HepG2 (cell line): ENCODE measurements at regions not wholly inside any gene's neighbourhood (a gene's known extent, or its start where the extent isn't known, plus 50 kb on each side); places are given as distances from the start of the nearest gene placed in this dataset.

ENCODE experiments used
- ATAC-seq: fragments of 200-7000 bp; cut with Tn5 transposase; 3 replicates; pipeline ENCODE4 v1.9.1; 2020; ENCODE audit warnings: mild to moderate bottlenecking, moderate library complexity
- BruUV-seq: library from RNA; stranded (reverse); fragments of 400-500 nt; replicated peaks from 2 replicates; lab custom pipeline; 2021; lab: Mats Ljungman, UMichigan
- CTCF ChIA-PET: fragments of 300-600 bp; formaldehyde crosslinking; extraction: SDS; loops from one replicate; lab custom pipeline; 2021; ENCODE audit warnings: low total read pairs, inconsistent platforms, low intra/inter-chr PET ratio; lab: Yijun Ruan, JAX
- POLR2A ChIA-PET: fragments of 350-600 bp; sonication (Branson Sonifier 250); formaldehyde crosslinking; loops from one replicate; lab custom pipeline; 2020; ENCODE audit warnings: antibody characterized with exemption, inconsistent platforms; lab: Yijun Ruan, JAX
- DNase-seq: peaks from one replicate; pipeline ENCODE4 v3.0.0-alpha.2; 2015; ENCODE audit warnings: low spot score
- FAIRE-seq: peaks from 3 replicates; lab custom pipeline; 2011; peaks lifted over from hg19 to GRCh38; lab: Jason Lieb, UNC
- H2AFZ ChIP-seq: one replicate; pipeline ENCODE4 v1.6.1; 2011; ENCODE audit warnings: low read length, inconsistent platforms
- H3K27ac ChIP-seq: fragments of 300-600 bp; 3 replicates; pipeline ENCODE4 v1.8.0; 2011; ENCODE audit warnings: mixed run types, mild to moderate bottlenecking, mixed read lengths, low read length, inconsistent platforms; ENCODE audit not compliant: insufficient read depth; ENCODE audit errors: extremely low read length
- H3K27me3 ChIP-seq, 2 experiments: fragments of 200-600 bp in 1 of 2; 2 replicates in 1 of 2; 3 replicates in 1 of 2; pipeline versions ENCODE4 v1.6.0 to v1.8.0; 2011; ENCODE audit warnings: low read length in 2 of 2, mild to moderate bottlenecking in 2 of 2, moderate library complexity in 2 of 2, inconsistent platforms in 1 of 2; ENCODE audit not compliant: insufficient read depth in 2 of 2, control insufficient read depth in 1 of 2
- H3K36me3 ChIP-seq, 2 experiments: fragments of 200-600 bp in 1 of 2; replicated peaks in 1 of 2; 2 replicates in 1 of 2; 3 replicates in 1 of 2; pipeline versions ENCODE4 v1.5.1 to v1.8.0; 2011; ENCODE audit warnings: low read length in 2 of 2, inconsistent platforms in 1 of 2; ENCODE audit not compliant: insufficient read depth in 2 of 2, control insufficient read depth in 1 of 2
- H3K4me1 ChIP-seq: 2 replicates; pipeline ENCODE4 v1.5.1; 2012; ENCODE audit warnings: low read length, inconsistent platforms; ENCODE audit not compliant: insufficient read depth
- H3K4me2 ChIP-seq: 2 replicates; pipeline ENCODE4 v1.6.0; 2011; ENCODE audit warnings: low read depth, low read length, inconsistent platforms
- H3K4me3 ChIP-seq, 3 experiments: fragments of 200-600 bp in 1 of 3; sonication (generic), shearing (Covaris generic) in 1 of 3; replicated peaks in 1 of 3; 2 replicates each; pipeline ENCODE4 v1.5.1; 2011 to 2016; ENCODE audit warnings: low read length in 3 of 3, inconsistent platforms in 2 of 3, low read depth in 2 of 3, mild to moderate bottlenecking in 2 of 3, control low read depth in 1 of 3, mixed read lengths in 1 of 3; ENCODE audit not compliant: insufficient read depth in 1 of 3
- H3K79me2 ChIP-seq: one replicate; pipeline ENCODE4 v1.6.1; 2011; ENCODE audit warnings: low read length, inconsistent platforms; ENCODE audit not compliant: insufficient read depth
- H3K9ac ChIP-seq: 2 replicates; pipeline ENCODE4 v1.6.0; 2011; ENCODE audit warnings: mild to moderate bottlenecking, low read depth, low read length, inconsistent platforms; ENCODE audit not compliant: insufficient read depth
- H3K9me3 ChIP-seq: 2 replicates; pipeline ENCODE4 v1.5.1; 2012; ENCODE audit warnings: mild to moderate bottlenecking, low read length
- H4K20me1 ChIP-seq: 2 replicates; pipeline ENCODE4 v1.6.0; 2011; ENCODE audit warnings: inconsistent platforms, mild to moderate bottlenecking, low read length, moderate library complexity; ENCODE audit not compliant: insufficient read depth
- ARNT ChIP-seq: fragments of 450-650 bp; IDR thresholded peaks from 2 replicates; pipeline ENCODE4 v1.6.1; 2017
- BHLHE40 ChIP-seq: IDR thresholded peaks from 2 replicates; pipeline ENCODE4 v1.6.1; 2011; ENCODE audit warnings: low read length, improper control_type of control experiment
- CREM ChIP-seq, 2 experiments: sonication (generic) in 1 of 2; formaldehyde crosslinking in 1 of 2; IDR thresholded peaks; 2 replicates each; pipeline versions ENCODE4 v1.4.0 to v1.6.1; 2016 to 2020; ENCODE audit warnings: antibody characterized with exemption in 1 of 2, mild to moderate bottlenecking in 1 of 2, missing genetic modification reagents in 1 of 2
- ETV6 ChIP-seq: sonication (generic); formaldehyde crosslinking; conservative IDR thresholded peaks from 2 replicates; pipeline ENCODE4 v1.4.0; 2020; ENCODE audit warnings: missing genetic modification reagents
- GATAD1 ChIP-seq: IDR thresholded peaks from 2 replicates; pipeline ENCODE4 v1.6.1; 2016; ENCODE audit warnings: missing genetic modification reagents, missing compliant biosample characterization
- HNRNPL ChIP-seq: fragments of 200-400 bp; formaldehyde crosslinking; IDR thresholded peaks from 2 replicates; pipeline ENCODE4 v1.6.1; 2017; ENCODE audit warnings: mild to moderate bottlenecking, low read depth, low read length
- NCOR1 ChIP-seq: fragments of 200-600 bp; sonication (generic); IDR thresholded peaks from 2 replicates; pipeline ENCODE4 v1.7.0; 2017; ENCODE audit warnings: antibody characterized with exemption, low read length, borderline replicate concordance
- NR2F2 ChIP-seq: IDR thresholded peaks from 2 replicates; pipeline ENCODE4 v1.6.1; 2012; ENCODE audit warnings: low read depth, inconsistent platforms, borderline replicate concordance
- PITX1 ChIP-seq: sonication (generic); formaldehyde crosslinking; IDR thresholded peaks from 2 replicates; pipeline ENCODE4 v1.5.1; 2020; ENCODE audit warnings: mild to moderate bottlenecking, missing genetic modification reagents
- RARA ChIP-seq: IDR thresholded peaks from 2 replicates; pipeline ENCODE4 v1.6.1; 2016; ENCODE audit warnings: missing genetic modification reagents, missing compliant biosample characterization
- SPEN ChIP-seq: sonication (generic); formaldehyde crosslinking; IDR thresholded peaks from 2 replicates; pipeline ENCODE4 v1.5.1; 2020; ENCODE audit warnings: low read depth, mild to moderate bottlenecking, missing genetic modification reagents
- SSRP1 ChIP-seq: IDR thresholded peaks from 2 replicates; pipeline ENCODE4 v1.6.1; 2016; ENCODE audit warnings: control low read depth
- ZKSCAN1 ChIP-seq: fragments of 150-350 bp; IDR thresholded peaks from 2 replicates; pipeline ENCODE4 v1.6.1; 2014; ENCODE audit warnings: low read length
- ZNF768 ChIP-seq: sonication (generic); formaldehyde crosslinking; IDR thresholded peaks from 2 replicates; pipeline ENCODE4 v1.4.0; 2020; ENCODE audit warnings: missing genetic modification reagents
- WGBS: methylation state at CpG from one replicate; pipeline ENCODE4 v1.1.6; 2017; ENCODE audit warnings: low lambda C conversion rate; 5-methylcytosine and 5-hydroxymethylcytosine counted together
- in situ Hi-C: cut with HindIII; loops from 2 replicates; pipeline ENCODE4 v1.10.0; 2017; ENCODE audit warnings: low pct_unique_long_range_greater_than_20kb; ENCODE audit not compliant: extremely low pct_ligation_motif_present
- intact Hi-C: fragments of 100-400 bp; cut with micrococcal nuclease; formaldehyde crosslinking; loops from one replicate; pipeline ENCODE4 v1.10.0; 2022; ENCODE audit not compliant: unreplicated experiment
- TF ChIP-seq, protein P1 (sequence below): sonication (generic); formaldehyde crosslinking; IDR thresholded peaks from 2 replicates; pipeline ENCODE4 v1.4.0; 2020; ENCODE audit warnings: missing genetic modification reagents, mild to moderate bottlenecking, borderline replicate concordance

GRCh38 chr4:151887031-151887815, 126.4 kb upstream of the GATB start:
- BruUV-seq, result no TSS peak
- ChIA-PET CTCF (no interaction called here), POLR2A (no interaction called here)
- Histone ChIP-seq H3K27me3 (peaks cover 0 to 10% of the 10 kb centered on the region in 2 experiments; a peak in 1 of 5 replicates), H3K4me3 (no peak overlapping the region), H3K9ac (no peak overlapping the region), H4K20me1 (no peaks in the 10 kb centered on the region), H3K27ac (no peak overlapping the region), H3K9me3 (no peaks in the 10 kb centered on the region), H3K4me2 (no peak overlapping the region), H3K36me3 (no peaks in the 10 kb centered on the region), H2AFZ (no peak overlapping the region), H3K79me2 (no peaks in the 10 kb centered on the region), H3K4me1 (no peaks in the 10 kb centered on the region)
- FAIRE-seq, result no peak
- no peak for ATAC-seq
- intact Hi-C loops, result no loop called here
- no peak for TF ChIP-seq NCOR1
- TF ChIP-seq, protein P1, sequence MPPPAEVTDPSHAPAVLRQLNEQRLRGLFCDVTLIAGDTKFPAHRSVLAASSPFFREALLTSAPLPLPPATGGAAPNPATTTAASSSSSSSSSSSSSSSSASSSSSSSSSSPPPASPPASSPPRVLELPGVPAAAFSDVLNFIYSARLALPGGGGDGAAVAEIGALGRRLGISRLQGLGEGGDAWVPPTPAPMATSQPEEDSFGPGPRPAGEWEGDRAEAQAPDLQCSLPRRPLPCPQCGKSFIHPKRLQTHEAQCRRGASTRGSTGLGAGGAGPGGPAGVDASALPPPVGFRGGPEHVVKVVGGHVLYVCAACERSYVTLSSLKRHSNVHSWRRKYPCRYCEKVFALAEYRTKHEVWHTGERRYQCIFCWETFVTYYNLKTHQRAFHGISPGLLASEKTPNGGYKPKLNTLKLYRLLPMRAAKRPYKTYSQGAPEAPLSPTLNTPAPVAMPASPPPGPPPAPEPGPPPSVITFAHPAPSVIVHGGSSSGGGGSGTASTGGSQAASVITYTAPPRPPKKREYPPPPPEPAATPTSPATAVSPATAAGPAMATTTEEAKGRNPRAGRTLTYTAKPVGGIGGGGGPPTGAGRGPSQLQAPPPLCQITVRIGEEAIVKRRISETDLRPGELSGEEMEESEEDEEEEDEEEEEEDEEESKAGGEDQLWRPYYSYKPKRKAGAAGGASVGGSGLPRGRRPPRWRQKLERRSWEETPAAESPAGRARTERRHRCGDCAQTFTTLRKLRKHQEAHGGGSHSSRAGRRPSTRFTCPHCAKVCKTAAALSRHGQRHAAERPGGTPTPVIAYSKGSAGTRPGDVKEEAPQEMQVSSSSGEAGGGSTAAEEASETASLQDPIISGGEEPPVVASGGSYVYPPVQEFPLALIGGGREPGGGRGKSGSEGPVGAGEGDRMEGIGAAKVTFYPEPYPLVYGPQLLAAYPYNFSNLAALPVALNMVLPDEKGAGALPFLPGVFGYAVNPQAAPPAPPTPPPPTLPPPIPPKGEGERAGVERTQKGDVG (CRISPR knock-in tag), result no peak
- no peak for TF ChIP-seq GATAD1
- no peak for TF ChIP-seq PITX1
- DNase-seq, result no peak
- in situ Hi-C loops, result no loop called here
- 15% methylated on average over 9 of the region's 9 CpGs for WGBS

DNA sequence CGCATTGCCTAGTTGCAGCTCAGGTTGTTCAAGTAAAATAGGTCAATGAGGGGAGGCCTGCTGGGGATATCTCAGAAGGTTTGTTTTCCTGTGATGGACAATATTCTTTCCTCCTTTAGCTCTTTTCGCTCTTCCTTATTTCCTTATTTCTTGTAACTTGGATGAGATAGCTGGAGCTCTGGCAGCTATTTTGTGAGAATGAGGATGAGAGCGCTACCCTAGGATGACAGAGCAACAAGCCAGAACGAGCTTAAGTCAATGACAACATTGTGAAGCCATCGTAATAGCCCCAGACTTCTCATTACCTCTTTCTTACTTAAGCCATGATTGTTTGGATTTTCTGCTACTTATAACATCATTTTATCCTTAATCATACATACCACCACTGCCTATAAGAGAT, 124.3 kb upstream of the GATB start:
- H3K4me2 ChIP-seq, result no peak overlapping the region
- H3K36me3 ChIP-seq, result no peaks in the 10 kb centered on the region
- H3K4me1 ChIP-seq, result no peaks in the 10 kb centered on the region
- DNase-seq (no peak), ATAC-seq (no peak), FAIRE-seq (no peak)
- CTCF ChIA-PET, result no interaction called here
- WGBS, result 25% methylated on average over 5 of the region's 5 CpGs
- H3K27ac ChIP-seq, result no peak overlapping the region
- in situ Hi-C loops (no loop called here), intact Hi-C loops (no loop called here)
- no peak overlapping the region for H2AFZ ChIP-seq
- peaks cover 0 to 16% of the 10 kb centered on the region in 2 experiments; a peak in 1 of 5 replicates for H3K27me3 ChIP-seq
- POLR2A ChIA-PET, result no interaction called here
- BruUV-seq, result no TSS peak
- H3K4me3 ChIP-seq, result no peak overlapping the region
- no peaks in the 10 kb centered on the region for H3K9me3 ChIP-seq
- no peaks in the 10 kb centered on the region for H3K79me2 ChIP-seq
- no peaks in the 10 kb centered on the region for H4K20me1 ChIP-seq
- no peak overlapping the region for H3K9ac ChIP-seq
- TF ChIP-seq ZKSCAN1 (no peak), ARNT (no peak), ETV6 (CRISPR knock-in tag) (no peak), SPEN (CRISPR knock-in tag) (no peak), NR2F2 (no peak), HNRNPL (no peak), RARA (CRISPR knock-in tag) (no peak), SSRP1 (no peak), ZNF768 (CRISPR knock-in tag) (no peak), BHLHE40 (no peak), CREM (IDR thresholded peaks at IDR 0.05) (no peak), CREM (CRISPR knock-in tag; IDR thresholded peaks at IDR 0.05) (no peak)
